ENCODE measurements at regions not wholly inside any gene's neighbourhood (a gene's known extent, or its start where the extent isn't known, plus 50 kb on each side); places are given as distances from the start of the nearest gene placed in this dataset.

DNA sequence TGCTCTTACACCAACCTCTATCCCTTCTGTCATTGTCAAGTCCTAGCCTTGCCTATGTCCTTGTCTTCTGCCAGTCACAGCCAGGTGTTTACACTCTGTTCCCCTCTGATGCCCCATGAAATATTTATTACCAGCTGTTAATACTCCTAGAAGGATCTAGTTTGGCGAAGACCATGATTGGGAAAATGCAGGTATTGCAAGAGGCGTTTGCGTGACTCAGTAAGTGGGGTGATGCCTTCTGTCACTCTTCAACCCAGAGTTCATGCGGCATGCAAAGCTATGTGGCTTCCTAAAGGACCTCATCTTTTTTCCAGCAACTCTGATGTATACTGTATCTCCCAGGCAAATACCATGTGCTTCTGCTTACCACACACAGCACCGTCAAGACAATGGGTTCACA is 81.8 kb upstream of the GJB6 start:
- Histone ChIP-seq H3K9ac (ENCODE audit: low read length) (no peak overlapping the region), H3K9me3 (replicated peaks; ENCODE audit: insufficient read depth, low read length) (no peaks in the 10 kb centered on the region), H3F3A (ENCODE audit: insufficient read depth, low read length) (no peaks in the 10 kb centered on the region), H3K4me2 (ENCODE audit: low read depth, low read length) (no peak overlapping the region), H3K27ac (ENCODE audit: low read length) (no peak overlapping the region), H3K4me3 (ENCODE audit: low read length) (no peak overlapping the region), H3K9me2 (replicated peaks; ENCODE audit: insufficient read depth, low read length) (no peaks in the 10 kb centered on the region), H2AFZ (ENCODE audit: low read length) (no peak overlapping the region), H3K36me3 (replicated peaks; ENCODE audit: insufficient read depth, low read length) (no peaks in the 10 kb centered on the region), H3K79me2 (ENCODE audit: low read length) (no peaks in the 10 kb centered on the region), H4K20me1 (ENCODE audit: insufficient read depth, low read length) (no peaks in the 10 kb centered on the region), H3K4me1 (ENCODE audit: low read length) (no peaks in the 10 kb centered on the region), H3K27me3 (replicated peaks; ENCODE audit: insufficient read depth, low read length) (no peaks in the 10 kb centered on the region)
- no peak for DNase-seq
- TF ChIP-seq, protein P1, sequence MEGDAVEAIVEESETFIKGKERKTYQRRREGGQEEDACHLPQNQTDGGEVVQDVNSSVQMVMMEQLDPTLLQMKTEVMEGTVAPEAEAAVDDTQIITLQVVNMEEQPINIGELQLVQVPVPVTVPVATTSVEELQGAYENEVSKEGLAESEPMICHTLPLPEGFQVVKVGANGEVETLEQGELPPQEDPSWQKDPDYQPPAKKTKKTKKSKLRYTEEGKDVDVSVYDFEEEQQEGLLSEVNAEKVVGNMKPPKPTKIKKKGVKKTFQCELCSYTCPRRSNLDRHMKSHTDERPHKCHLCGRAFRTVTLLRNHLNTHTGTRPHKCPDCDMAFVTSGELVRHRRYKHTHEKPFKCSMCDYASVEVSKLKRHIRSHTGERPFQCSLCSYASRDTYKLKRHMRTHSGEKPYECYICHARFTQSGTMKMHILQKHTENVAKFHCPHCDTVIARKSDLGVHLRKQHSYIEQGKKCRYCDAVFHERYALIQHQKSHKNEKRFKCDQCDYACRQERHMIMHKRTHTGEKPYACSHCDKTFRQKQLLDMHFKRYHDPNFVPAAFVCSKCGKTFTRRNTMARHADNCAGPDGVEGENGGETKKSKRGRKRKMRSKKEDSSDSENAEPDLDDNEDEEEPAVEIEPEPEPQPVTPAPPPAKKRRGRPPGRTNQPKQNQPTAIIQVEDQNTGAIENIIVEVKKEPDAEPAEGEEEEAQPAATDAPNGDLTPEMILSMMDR (IDR thresholded peaks at IDR 0.05; ENCODE audit: low read length) = no peak
- TF ChIP-seq EZH2 (optimal IDR thresholded peaks at IDR 0.05; ENCODE audit: low read depth, low read length) (no peak), EZH2phosphoT487 (IDR thresholded peaks at IDR 0.05; ENCODE audit: low read length) (no peak)

DNA sequence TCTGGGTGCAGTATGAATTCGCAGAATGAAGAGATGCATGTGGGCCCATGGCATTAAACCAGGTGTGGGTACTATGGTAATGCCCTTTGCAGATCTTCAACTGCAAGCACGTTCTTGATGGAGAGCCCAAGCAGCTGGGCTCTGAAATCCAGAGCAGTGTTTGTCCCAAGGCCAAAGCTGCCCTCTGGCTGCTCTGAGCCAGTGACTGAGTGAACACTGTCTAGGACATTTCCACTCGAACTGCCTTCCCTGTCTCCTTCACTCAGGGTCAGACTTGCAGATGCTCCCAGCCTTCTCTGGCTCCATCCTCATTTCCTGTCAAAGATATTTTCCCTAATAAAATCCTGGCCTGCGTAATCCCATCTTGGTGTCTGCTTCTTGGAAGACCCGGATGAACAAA is 80.2 kb upstream of the GJB6 start:
- H3K27ac ChIP-seq (ENCODE audit: low read length) = no peak overlapping the region
- no peaks in the 10 kb centered on the region for H3K9me2 ChIP-seq (replicated peaks; ENCODE audit: insufficient read depth, low read length)
- no peaks in the 10 kb centered on the region for H3K4me1 ChIP-seq (ENCODE audit: low read length)
- no peaks in the 10 kb centered on the region for H3K9me3 ChIP-seq (replicated peaks; ENCODE audit: insufficient read depth, low read length)
- H3F3A ChIP-seq (ENCODE audit: insufficient read depth, low read length) = no peaks in the 10 kb centered on the region
- no peak overlapping the region for H2AFZ ChIP-seq (ENCODE audit: low read length)
- no peaks in the 10 kb centered on the region for H3K36me3 ChIP-seq (replicated peaks; ENCODE audit: insufficient read depth, low read length)
- no peaks in the 10 kb centered on the region for H3K27me3 ChIP-seq (replicated peaks; ENCODE audit: insufficient read depth, low read length)
- H4K20me1 ChIP-seq (ENCODE audit: insufficient read depth, low read length) = no peaks in the 10 kb centered on the region
- no peak for DNase-seq
- no peak overlapping the region for H3K9ac ChIP-seq (ENCODE audit: low read length)
- H3K4me2 ChIP-seq (ENCODE audit: low read depth, low read length) = no peak overlapping the region
- H3K4me3 ChIP-seq (ENCODE audit: low read length) = no peak overlapping the region
- no peaks in the 10 kb centered on the region for H3K79me2 ChIP-seq (ENCODE audit: low read length)
- TF ChIP-seq, protein P1 (IDR thresholded peaks at IDR 0.05; ENCODE audit: low read length) = no peak
- TF ChIP-seq EZH2phosphoT487 (IDR thresholded peaks at IDR 0.05; ENCODE audit: low read length) = no peak
- no peak for TF ChIP-seq EZH2 (optimal IDR thresholded peaks at IDR 0.05; ENCODE audit: low read depth, low read length)

DNA sequence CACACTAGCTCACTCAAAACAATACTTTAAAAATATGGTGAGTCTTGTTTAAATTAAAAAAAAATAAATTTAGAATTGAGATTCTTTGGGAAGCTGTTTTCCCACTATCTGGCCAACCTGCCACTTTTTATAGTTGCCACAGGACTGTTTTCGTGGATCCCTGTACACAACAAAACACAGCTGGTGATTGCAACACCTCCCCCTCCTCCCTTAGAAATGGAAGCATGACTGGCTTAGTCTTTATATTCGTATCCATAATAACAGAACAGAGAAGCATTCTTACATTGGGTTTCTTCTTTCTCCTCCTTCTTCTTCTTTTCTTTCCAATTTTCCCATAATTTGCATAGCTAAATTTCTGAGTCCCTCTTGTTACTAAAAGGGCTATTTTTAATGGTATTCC is 79.5 kb upstream of the GJB6 start:
- Histone ChIP-seq H3K9ac (ENCODE audit: low read length) (no peak overlapping the region), H4K20me1 (ENCODE audit: insufficient read depth, low read length) (no peaks in the 10 kb centered on the region), H3K36me3 (replicated peaks; ENCODE audit: insufficient read depth, low read length) (no peaks in the 10 kb centered on the region), H3K4me3 (ENCODE audit: low read length) (no peak overlapping the region), H3K9me3 (replicated peaks; ENCODE audit: insufficient read depth, low read length) (no peaks in the 10 kb centered on the region), H3F3A (ENCODE audit: insufficient read depth, low read length) (no peaks in the 10 kb centered on the region), H3K9me2 (replicated peaks; ENCODE audit: insufficient read depth, low read length) (no peaks in the 10 kb centered on the region), H3K4me2 (ENCODE audit: low read depth, low read length) (no peak overlapping the region), H3K79me2 (ENCODE audit: low read length) (no peaks in the 10 kb centered on the region), H3K4me1 (ENCODE audit: low read length) (no peaks in the 10 kb centered on the region), H3K27me3 (replicated peaks; ENCODE audit: insufficient read depth, low read length) (no peaks in the 10 kb centered on the region), H3K27ac (ENCODE audit: low read length) (no peak overlapping the region), H2AFZ (ENCODE audit: low read length) (no peak overlapping the region)
- TF ChIP-seq, protein P1 (IDR thresholded peaks at IDR 0.05; ENCODE audit: low read length) = no peak
- TF ChIP-seq EZH2phosphoT487 (IDR thresholded peaks at IDR 0.05; ENCODE audit: low read length) = no peak
- no peak for TF ChIP-seq EZH2 (optimal IDR thresholded peaks at IDR 0.05; ENCODE audit: low read depth, low read length)
- DNase-seq = no peak
